Common myeloid progenitor, CD34-positive (primary cell): ENCODE measurements at regions not wholly inside any gene's neighbourhood (a gene's known extent, or its start where the extent isn't known, plus 50 kb on each side); places are given as distances from the start of the nearest gene placed in this dataset.

Experiments
- CTCF ChIA-PET: fragments of 350-600 bp; sonication (Branson Sonifier 250); formaldehyde crosslinking; loops from one replicate; lab custom pipeline; 2021; ENCODE audit warnings: antibody characterized with exemption; lab: Charles Lee
- POLR2A ChIA-PET: fragments of 350-600 bp; sonication (Branson Sonifier 250); formaldehyde crosslinking; loops from one replicate; lab custom pipeline; 2021; ENCODE audit warnings: antibody characterized with exemption; lab: Charles Lee
- DNase-seq, 3 donors: peaks; one replicate each; pipeline versions ENCODE4 v3.0.0 to v3.0.0-alpha.2; 2013
- H3K27ac ChIP-seq, 2 experiments: 1 replicate in 1 of 2; 2 replicates in 1 of 2; pipeline ENCODE4 v1.7.0; 2013; ENCODE audit warnings: inconsistent platforms in 2 of 2, low read length in 2 of 2, mild to moderate bottlenecking in 2 of 2, low read depth in 1 of 2, moderate library complexity in 1 of 2; ENCODE audit not compliant: severe bottlenecking in 2 of 2, insufficient read depth in 1 of 2, poor library complexity in 1 of 2
- H3K27me3 ChIP-seq, 5 experiments: replicated peaks in 2 of 5; 1 replicate in 3 of 5; 2 replicates in 2 of 5; pipeline versions ENCODE4 v1.6.1 to v1.7.0; 2013; ENCODE audit warnings: low read length in 4 of 5, mild to moderate bottlenecking in 2 of 5, moderate library complexity in 2 of 5, inconsistent platforms in 1 of 5; ENCODE audit not compliant: insufficient read depth in 5 of 5, control insufficient read depth in 4 of 5
- H3K36me3 ChIP-seq, 4 experiments: 1 replicate in 2 of 4; 2 replicates in 2 of 4; pipeline versions ENCODE4 v1.6.1 to v1.7.0; 2013; ENCODE audit warnings: low read length in 3 of 4, control low read depth in 1 of 4, mild to moderate bottlenecking in 1 of 4; ENCODE audit not compliant: control insufficient read depth in 4 of 4, insufficient read depth in 4 of 4
- H3K4me1 ChIP-seq, 4 experiments: 1 replicate in 3 of 4; 2 replicates in 1 of 4; pipeline versions ENCODE4 v1.6.1 to v1.7.1; 2013; ENCODE audit warnings: low read length in 3 of 4, mild to moderate bottlenecking in 3 of 4, control low read depth in 1 of 4, inconsistent platforms in 1 of 4, moderate library complexity in 1 of 4; ENCODE audit not compliant: control insufficient read depth in 4 of 4, insufficient read depth in 4 of 4; ENCODE audit errors: control extremely low read depth in 1 of 4
- H3K4me3 ChIP-seq, 7 experiments: 1 replicate in 4 of 7; 2 replicates in 3 of 7; pipeline versions ENCODE4 v1.5.1 to v1.7.0; 2013; ENCODE audit warnings: mild to moderate bottlenecking in 7 of 7, low read length in 6 of 7, moderate library complexity in 6 of 7, inconsistent platforms in 2 of 7, low read depth in 2 of 7, control low read depth in 1 of 7; ENCODE audit not compliant: insufficient read depth in 4 of 7, control insufficient read depth in 1 of 7; ENCODE audit errors: extremely low read depth in 1 of 7
- H3K9me3 ChIP-seq, 5 experiments: 1 replicate in 4 of 5; 2 replicates in 1 of 5; pipeline versions ENCODE4 v1.6.1 to v1.7.1; 2013; ENCODE audit warnings: low read length in 4 of 5, mild to moderate bottlenecking in 2 of 5, inconsistent platforms in 1 of 5, low read depth in 1 of 5, moderate library complexity in 1 of 5; ENCODE audit not compliant: control insufficient read depth in 4 of 5, insufficient read depth in 2 of 5; ENCODE audit errors: control extremely low read depth in 1 of 5
- WGBS: methylation state at CpG from one replicate; pipeline ENCODE4 v1.1.5; 2013; ENCODE audit not compliant: insufficient coverage; 5-methylcytosine and 5-hydroxymethylcytosine counted together

DNA sequence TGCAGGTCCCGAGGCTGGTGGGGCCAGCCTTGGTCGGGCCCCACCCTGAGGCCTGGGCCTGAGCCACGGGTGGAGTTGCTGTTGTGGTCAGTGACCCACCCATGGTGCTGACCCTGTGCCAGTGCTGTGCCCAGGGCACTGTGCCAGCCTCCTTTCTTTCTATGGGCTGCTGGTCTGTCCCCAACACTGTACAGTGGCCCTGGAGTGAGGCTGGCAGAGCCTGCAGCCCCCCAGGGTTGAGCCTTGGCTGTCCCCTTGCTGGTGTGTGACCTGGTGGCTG, 1235.7 kb downstream of the BRD1 start:
- H3K27me3 ChIP-seq = no peaks in the 10 kb centered on the region
- H3K4me1 ChIP-seq = no peaks in the 10 kb centered on the region
- WGBS = 76% methylated on average over 3 of the region's 3 CpGs
- H3K9me3 ChIP-seq = no peaks in the 10 kb centered on the region
- no peak overlapping the region for H3K4me3 ChIP-seq
- ChIA-PET CTCF (no interaction called here), POLR2A (no interaction called here)
- H3K36me3 ChIP-seq = no peaks in the 10 kb centered on the region
- DNase-seq = no peak
- H3K27ac ChIP-seq = no peak overlapping the region

GRCh38 chr22:48591286-48592065, 1236.2 kb downstream of the BRD1 start:
- POLR2A ChIA-PET = no interaction called here
- H3K4me1 ChIP-seq = no peaks in the 10 kb centered on the region
- H3K9me3 ChIP-seq = no peaks in the 10 kb centered on the region
- H3K27me3 ChIP-seq = no peaks in the 10 kb centered on the region
- H3K36me3 ChIP-seq = no peaks in the 10 kb centered on the region
- H3K4me3 ChIP-seq = no peak overlapping the region
- 95% methylated on average over 29 of the region's 29 CpGs for WGBS
- CTCF ChIA-PET = no interaction called here
- DNase-seq = no peak
- H3K27ac ChIP-seq = no peak overlapping the region

GRCh38 chr22:48589901-48590300, 1237.8 kb downstream of the BRD1 start:
- Histone ChIP-seq H3K27me3 (no peaks in the 10 kb centered on the region), H3K4me3 (no peak overlapping the region), H3K36me3 (no peaks in the 10 kb centered on the region), H3K4me1 (no peaks in the 10 kb centered on the region), H3K9me3 (no peaks in the 10 kb centered on the region), H3K27ac (no peak overlapping the region)
- no peak for DNase-seq
- ChIA-PET POLR2A (no interaction called here), CTCF (no interaction called here)
- WGBS = 98% methylated on average over 15 of the region's 19 CpGs

DNA sequence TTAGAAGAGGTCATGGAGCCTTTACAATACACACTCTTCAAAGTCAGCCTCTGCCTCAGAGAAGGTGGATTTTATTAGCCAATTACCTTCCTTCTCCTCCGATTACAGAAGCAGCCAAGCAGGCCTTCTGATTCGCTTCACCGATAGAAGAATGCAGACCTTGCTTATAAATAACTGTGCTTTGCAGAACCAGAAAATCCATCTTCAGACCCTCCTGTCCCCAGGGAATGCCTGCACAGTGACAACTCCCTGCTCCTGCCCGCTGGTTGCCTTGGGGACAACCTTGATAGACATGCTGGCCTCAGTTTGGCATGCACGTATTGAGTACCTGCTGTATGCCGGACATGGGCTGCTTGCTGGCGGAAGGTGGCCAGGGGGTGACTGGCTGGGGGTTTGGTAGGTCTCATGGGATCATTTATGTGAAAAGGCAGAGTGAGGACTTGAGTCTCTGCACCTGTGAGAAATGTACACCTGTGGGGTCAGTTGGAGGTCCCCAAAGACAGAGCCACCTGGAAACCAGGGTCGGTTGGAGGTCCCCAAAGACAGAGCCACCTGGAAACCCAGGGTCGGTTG, 1238.7 kb downstream of the BRD1 start:
- 91% methylated on average over 9 of the region's 9 CpGs for WGBS
- ChIA-PET POLR2A (no interaction called here), CTCF (no interaction called here)
- Histone ChIP-seq H3K4me1 (no peaks in the 10 kb centered on the region), H3K36me3 (no peaks in the 10 kb centered on the region), H3K27ac (no peak overlapping the region), H3K4me3 (no peak overlapping the region), H3K9me3 (no peaks in the 10 kb centered on the region), H3K27me3 (no peaks in the 10 kb centered on the region)
- DNase-seq = no peak

GRCh38 chr22:48588151-48588877, 1239.4 kb downstream of the BRD1 start:
- CTCF ChIA-PET = no interaction called here
- DNase-seq = no peak
- POLR2A ChIA-PET = no interaction called here
- Histone ChIP-seq H3K4me1 (no peaks in the 10 kb centered on the region), H3K9me3 (no peaks in the 10 kb centered on the region), H3K27me3 (no peaks in the 10 kb centered on the region), H3K4me3 (no peak overlapping the region), H3K27ac (no peak overlapping the region), H3K36me3 (no peaks in the 10 kb centered on the region)
- 97% methylated on average over 20 of the region's 23 CpGs for WGBS

DNA sequence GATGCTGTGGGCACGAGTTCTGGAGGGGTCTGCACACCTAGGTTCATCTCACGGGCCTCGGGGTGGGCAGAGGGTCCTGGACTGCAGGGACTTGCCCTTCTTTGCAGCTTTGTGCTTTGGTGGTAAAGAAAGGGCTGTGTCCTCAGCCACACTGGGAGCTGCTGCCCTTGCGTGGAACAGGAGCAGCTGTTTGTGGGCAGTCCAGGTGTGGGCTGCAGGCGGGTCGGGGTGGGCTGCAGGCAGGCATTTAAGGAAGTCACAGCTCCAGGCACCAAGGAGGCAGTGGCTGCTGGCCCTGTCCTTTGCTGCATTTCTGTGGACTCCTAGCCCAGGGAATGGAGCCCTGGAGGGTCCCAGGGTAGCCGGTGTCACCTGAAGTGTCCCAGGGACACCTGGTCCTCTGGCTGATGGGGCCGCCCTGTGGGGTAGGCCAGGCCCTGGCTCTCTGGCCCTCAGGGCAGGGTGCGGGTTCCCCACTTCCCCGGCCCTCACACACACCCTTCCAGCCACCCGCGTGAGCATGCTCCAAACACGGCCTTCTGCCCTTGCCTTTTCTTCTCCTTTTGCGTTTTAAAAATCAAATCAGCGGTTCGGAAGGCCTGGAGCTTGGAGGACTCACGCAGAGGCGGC, 1240.3 kb downstream of the BRD1 start:
- DNase-seq = no peak
- Histone ChIP-seq H3K27me3 (no peaks in the 10 kb centered on the region), H3K27ac (no peak overlapping the region), H3K4me3 (no peak overlapping the region), H3K4me1 (no peaks in the 10 kb centered on the region), H3K36me3 (no peaks in the 10 kb centered on the region), H3K9me3 (no peaks in the 10 kb centered on the region)
- CTCF ChIA-PET = no interaction called here
- POLR2A ChIA-PET = no interaction called here
- 92% methylated on average over 18 of the region's 18 CpGs for WGBS

DNA sequence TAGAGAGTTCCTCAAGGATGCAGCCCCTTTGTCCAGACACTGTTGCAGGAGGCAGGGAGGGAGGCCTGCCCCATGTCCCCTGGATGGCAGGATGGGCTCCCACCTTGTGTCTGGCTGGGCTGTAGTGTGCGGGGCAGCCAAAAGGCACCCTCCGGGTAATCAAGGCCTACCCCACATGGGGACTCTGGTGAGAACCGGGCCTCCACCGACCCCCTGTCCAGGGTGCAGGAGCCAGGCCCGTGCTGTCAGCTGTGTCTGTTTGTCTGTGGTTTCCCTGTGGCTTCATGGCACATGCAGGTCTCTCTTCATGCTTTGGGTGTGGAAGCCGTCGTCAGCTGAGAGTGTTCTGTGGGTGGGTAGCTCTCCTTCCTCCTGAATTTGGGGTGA, 1240.9 kb downstream of the BRD1 start:
- Histone ChIP-seq H3K4me1 (no peaks in the 10 kb centered on the region), H3K27ac (no peak overlapping the region), H3K9me3 (no peaks in the 10 kb centered on the region), H3K27me3 (no peaks in the 10 kb centered on the region), H3K4me3 (no peak overlapping the region), H3K36me3 (no peaks in the 10 kb centered on the region)
- CTCF ChIA-PET = no interaction called here
- POLR2A ChIA-PET = no interaction called here
- DNase-seq = no peak
- 93% methylated on average over 7 of the region's 7 CpGs for WGBS
